BJ (cell line): ENCODE measurements at regions not wholly inside any gene's neighbourhood (a gene's known extent, or its start where the extent isn't known, plus 50 kb on each side); places are given as distances from the start of the nearest gene placed in this dataset.

Experiments used
- CTCF ChIA-PET: fragments of 350-600 bp; formaldehyde crosslinking; extraction: SDS; loops from one replicate; lab custom pipeline; 2021; ENCODE audit warnings: antibody characterized with exemption, inconsistent platforms; lab: Yijun Ruan, JAX
- POLR2A ChIA-PET: fragments of 300-600 bp; sonication (Branson Sonifier 250); formaldehyde crosslinking; extraction: SDS; loops from one replicate; lab custom pipeline; 2021; ENCODE audit warnings: antibody characterized with exemption; lab: Charles Lee
- DNase-seq: peaks from one replicate; pipeline ENCODE4 v3.0.0-alpha.2; 2011; ENCODE audit warnings: low read depth
- H3K27me3 ChIP-seq: 2 replicates; pipeline ENCODE4 v1.6.0; 2011; ENCODE audit warnings: low read length; ENCODE audit not compliant: control insufficient read depth, insufficient read depth
- H3K36me3 ChIP-seq: 2 replicates; pipeline ENCODE4 v1.5.1; 2011; ENCODE audit warnings: low read length; ENCODE audit not compliant: control insufficient read depth, insufficient read depth
- H3K4me3 ChIP-seq: 2 replicates; pipeline ENCODE4 v1.5.1; 2011; ENCODE audit warnings: low read depth, mild to moderate bottlenecking, control low read depth, low read length
- TF ChIP-seq, protein P1 (sequence below): IDR thresholded peaks from 2 replicates; pipeline ENCODE4 v1.5.1; 2011; ENCODE audit warnings: low read depth, mild to moderate bottlenecking, control low read depth, inconsistent platforms, low read length, moderate library complexity; ENCODE audit not compliant: insufficient read depth

DNA sequence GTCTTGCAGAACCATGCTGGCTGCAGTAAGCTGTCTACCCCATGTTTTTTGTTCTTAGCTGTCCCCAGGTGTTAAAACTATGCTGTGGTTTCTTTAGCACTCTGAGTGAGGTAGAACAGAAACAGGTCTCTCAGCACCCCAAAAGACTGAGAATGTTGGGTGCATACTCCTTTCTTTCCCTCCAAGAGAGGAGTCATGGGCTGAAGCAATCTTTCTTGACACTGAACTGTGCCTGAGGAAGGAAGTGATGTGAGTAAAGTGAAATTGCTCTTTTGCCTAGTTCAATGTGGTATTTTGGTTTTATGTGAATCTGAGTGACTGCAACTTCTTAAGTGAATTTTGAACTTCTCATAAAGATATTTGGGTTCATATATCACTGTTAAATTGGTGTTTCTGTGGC is 138.0 kb upstream of the MCHR2 start:
- POLR2A ChIA-PET = interaction anchor here (0.8 kb wide), 1 partner anchor 303 kb away, joined by 3 read pairs; no protein-coding TSS in a partner anchor
- CTCF ChIA-PET = no interaction called here

DNA sequence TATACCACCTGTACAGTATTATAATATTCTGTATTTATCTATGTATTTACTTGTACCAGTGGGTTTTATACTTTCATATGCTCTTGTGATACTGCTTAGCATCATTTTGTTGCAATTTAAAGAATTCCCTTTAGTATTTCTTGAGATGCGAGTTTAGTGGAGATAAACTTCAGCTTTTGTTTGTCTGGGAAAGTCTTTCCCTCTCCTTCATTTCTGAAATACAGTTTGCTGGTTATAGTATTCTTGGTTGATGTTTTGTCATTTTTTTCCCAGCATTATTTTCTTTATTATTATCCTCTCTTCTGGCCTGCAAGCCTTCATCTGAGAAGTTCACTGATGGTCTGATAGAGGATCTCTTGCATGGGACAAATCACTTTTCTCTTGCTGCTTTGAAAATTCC is 136.6 kb upstream of the MCHR2 start:
- POLR2A ChIA-PET = no interaction called here
- Histone ChIP-seq H3K27me3 (no peaks in the 10 kb centered on the region), H3K36me3 (no peaks in the 10 kb centered on the region), H3K4me3 (no peak overlapping the region)
- CTCF ChIA-PET = no interaction called here
- no peak for DNase-seq
- TF ChIP-seq, protein P1, sequence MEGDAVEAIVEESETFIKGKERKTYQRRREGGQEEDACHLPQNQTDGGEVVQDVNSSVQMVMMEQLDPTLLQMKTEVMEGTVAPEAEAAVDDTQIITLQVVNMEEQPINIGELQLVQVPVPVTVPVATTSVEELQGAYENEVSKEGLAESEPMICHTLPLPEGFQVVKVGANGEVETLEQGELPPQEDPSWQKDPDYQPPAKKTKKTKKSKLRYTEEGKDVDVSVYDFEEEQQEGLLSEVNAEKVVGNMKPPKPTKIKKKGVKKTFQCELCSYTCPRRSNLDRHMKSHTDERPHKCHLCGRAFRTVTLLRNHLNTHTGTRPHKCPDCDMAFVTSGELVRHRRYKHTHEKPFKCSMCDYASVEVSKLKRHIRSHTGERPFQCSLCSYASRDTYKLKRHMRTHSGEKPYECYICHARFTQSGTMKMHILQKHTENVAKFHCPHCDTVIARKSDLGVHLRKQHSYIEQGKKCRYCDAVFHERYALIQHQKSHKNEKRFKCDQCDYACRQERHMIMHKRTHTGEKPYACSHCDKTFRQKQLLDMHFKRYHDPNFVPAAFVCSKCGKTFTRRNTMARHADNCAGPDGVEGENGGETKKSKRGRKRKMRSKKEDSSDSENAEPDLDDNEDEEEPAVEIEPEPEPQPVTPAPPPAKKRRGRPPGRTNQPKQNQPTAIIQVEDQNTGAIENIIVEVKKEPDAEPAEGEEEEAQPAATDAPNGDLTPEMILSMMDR = no peak

More for the DNA sequence above, 138.0 kb upstream of the MCHR2 start:
- Histone ChIP-seq H3K27me3 (no peaks in the 10 kb centered on the region), H3K4me3 (no peak overlapping the region), H3K36me3 (no peaks in the 10 kb centered on the region)
- no peak for DNase-seq
- TF ChIP-seq, protein P1 = no peak

DNA sequence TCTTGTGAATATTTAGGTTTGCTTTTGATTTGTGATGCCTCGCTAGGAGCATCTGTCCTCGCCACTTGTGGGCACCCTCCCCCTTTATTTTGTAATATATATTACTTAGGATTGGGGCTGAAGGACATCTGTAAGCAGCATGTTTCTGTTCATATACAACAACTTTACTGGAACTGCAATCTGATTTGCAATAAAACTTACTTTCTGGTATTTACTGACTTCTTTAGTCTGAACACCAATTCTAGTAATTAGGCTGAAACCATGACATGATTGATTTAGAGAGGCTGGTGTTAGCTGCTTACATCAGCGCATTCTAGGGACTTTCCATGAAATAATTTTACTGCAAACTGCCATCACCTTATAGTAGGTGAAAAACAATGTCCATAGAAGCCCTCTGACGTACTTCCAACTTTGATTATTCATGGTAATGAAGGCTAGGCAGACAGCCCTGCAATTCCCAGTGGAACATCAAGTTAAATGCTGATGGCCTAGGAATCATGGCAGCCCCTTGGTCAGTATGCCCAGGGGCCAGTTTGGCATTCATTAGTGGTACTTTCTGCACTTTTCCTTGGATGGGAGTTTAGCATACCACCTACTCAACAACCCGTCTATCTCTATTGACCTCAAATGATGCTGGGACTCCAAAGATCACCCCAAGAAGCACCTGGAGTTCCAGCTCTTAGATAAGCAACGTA is 132.9 kb upstream of the MCHR2 start:
- TF ChIP-seq, protein P1 = no peak
- CTCF ChIA-PET = interaction anchor here (1.0 to 1.1 kb wide), 2 partner anchors 326 to 338 kb away, joined by 3 read pairs; partner anchors contain the start of gene SIM1

DNA sequence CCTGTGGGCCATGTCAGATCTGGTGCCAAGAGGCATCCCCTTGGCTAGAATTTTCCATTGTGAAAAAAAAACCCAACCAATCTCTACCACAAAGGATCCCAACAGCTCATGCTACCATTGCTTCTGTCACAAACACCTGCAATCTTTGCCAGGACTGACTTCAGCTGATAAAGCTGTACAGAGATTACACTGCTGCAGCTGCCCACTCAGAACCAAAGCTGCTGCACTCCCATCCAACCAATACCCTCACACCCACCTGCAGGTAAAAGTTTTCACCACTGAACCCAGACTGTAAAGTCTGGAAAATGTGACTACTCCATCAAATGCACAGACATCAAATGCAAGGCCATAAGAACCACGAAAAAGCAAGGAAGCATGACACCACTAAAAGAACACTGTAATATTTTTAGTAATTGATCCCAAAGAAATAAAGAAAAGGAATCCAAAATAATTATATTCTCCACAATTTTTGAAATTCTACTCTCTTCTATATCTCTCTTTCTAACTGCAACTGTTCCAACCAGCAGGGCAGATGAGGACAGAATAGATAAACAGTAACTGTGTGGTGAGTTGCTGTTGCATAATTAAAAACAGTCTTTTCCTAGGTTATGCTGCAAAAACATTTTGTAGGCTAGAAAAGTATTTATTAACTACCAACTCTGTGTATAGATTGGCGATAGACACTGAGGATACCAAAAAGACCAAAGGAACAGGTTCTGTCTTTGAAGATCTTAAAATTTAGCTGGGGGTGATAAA is 128.0 kb upstream of the MCHR2 start:
- TF ChIP-seq, protein P1 = 0 out of 2 replicates have a peak, but pooled peaks have one; percentile 13
- Histone ChIP-seq H3K27me3 (no peaks in the 10 kb centered on the region), H3K4me3 (no peak overlapping the region), H3K36me3 (no peaks in the 10 kb centered on the region)
- ChIA-PET POLR2A (no interaction called here), CTCF (interaction anchor here (0.6 to 3.2 kb wide), 8 partner anchors 32 to 357 kb away, joined by 3 to 19 read pairs (median 3); partner anchors contain the start of gene SIM1)
- DNase-seq = no peak

More for the DNA sequence above, 132.9 kb upstream of the MCHR2 start:
- Histone ChIP-seq H3K27me3 (no peaks in the 10 kb centered on the region), H3K36me3 (no peaks in the 10 kb centered on the region), H3K4me3 (no peak overlapping the region)
- no peak for DNase-seq
- POLR2A ChIA-PET = no interaction called here

DNA sequence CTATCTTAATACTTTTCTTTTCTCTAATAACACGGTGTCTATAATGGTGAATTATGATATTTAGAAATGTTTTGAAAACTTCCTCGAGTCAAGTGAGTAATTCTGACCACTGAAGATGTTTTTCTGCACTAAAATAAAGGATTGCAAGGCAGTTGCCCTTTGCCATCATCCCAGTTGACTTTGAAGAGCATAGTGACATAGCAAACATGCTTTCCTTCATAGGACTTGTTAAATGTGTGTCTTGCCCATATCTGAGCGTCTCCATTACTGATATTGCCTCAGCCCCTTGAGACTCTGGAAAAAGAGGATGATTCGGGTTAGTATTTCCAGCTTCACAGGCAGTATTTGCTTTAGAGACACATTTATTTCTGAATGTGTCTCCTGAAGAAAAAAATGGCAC is 125.2 kb upstream of the MCHR2 start:
- POLR2A ChIA-PET = no interaction called here
- TF ChIP-seq, protein P1 = no peak
- CTCF ChIA-PET = interaction anchor here (0.7 to 1.2 kb wide), 3 partner anchors 12 to 356 kb away, joined by 3 to 6 read pairs (median 3); no protein-coding TSS in a partner anchor
- H3K36me3 ChIP-seq = no peaks in the 10 kb centered on the region
- H3K27me3 ChIP-seq = no peaks in the 10 kb centered on the region
- H3K4me3 ChIP-seq = no peak overlapping the region
- no peak for DNase-seq
